ENCODE measurements at regions not wholly inside any gene's neighbourhood (a gene's known extent, or its start where the extent isn't known, plus 50 kb on each side); places are given as distances from the start of the nearest gene placed in this dataset.
"Not testable (repeated sequence)": the region's sequence is repeated elsewhere in the genome, so short reads cannot be mapped to it uniquely, and the experiment has no call there.

- WGBS, 3 donors = 75 to 89% (median 83%) methylated on average over 1 of the region's 1 CpG
- no peak overlapping the region for H3K27ac ChIP-seq (ENCODE audit: low read depth in 1 of 3, low read length in 2 of 3)
- no peaks in the 10 kb centered on the region for H3K9me3 ChIP-seq (ENCODE audit: control insufficient read depth in 2 of 2, insufficient read depth in 1 of 2, low read depth in 1 of 2, low read length in 1 of 2)
- H3K4me1 ChIP-seq (ENCODE audit: control insufficient read depth in 3 of 3, insufficient read depth in 2 of 3, low read depth in 1 of 3, low read length in 2 of 3) = no peaks in the 10 kb centered on the region
- no peak overlapping the region for H3K4me3 ChIP-seq (ENCODE audit: low read depth in 1 of 3, low read length in 3 of 3)
- peaks cover 0 to 2% (median 0%) of the 10 kb centered on the region in 3 donors for H3K27me3 ChIP-seq (ENCODE audit: control insufficient read depth in 3 of 3, insufficient read depth in 3 of 3, low read length in 3 of 3)
- no peaks in the 10 kb centered on the region for H3K36me3 ChIP-seq (ENCODE audit: control insufficient read depth in 3 of 3, insufficient read depth in 2 of 3, low read depth in 1 of 3, low read length in 3 of 3)
- no peak for FAIRE-seq
- no peak for DNase-seq
Measured at GRCh38 chr2:138881126-138881525, 100.9 kb upstream of the NXPH2 start.

- Histone ChIP-seq H3K27me3 (ENCODE audit: control insufficient read depth in 3 of 3, insufficient read depth in 3 of 3, low read length in 3 of 3) (peaks cover 0 to 2% (median 0%) of the 10 kb centered on the region in 3 donors), H3K4me3 (ENCODE audit: low read depth in 1 of 3, low read length in 3 of 3) (no peak overlapping the region), H3K27ac (ENCODE audit: low read depth in 1 of 3, low read length in 2 of 3) (no peak overlapping the region), H3K4me1 (ENCODE audit: control insufficient read depth in 3 of 3, insufficient read depth in 2 of 3, low read depth in 1 of 3, low read length in 2 of 3) (no peaks in the 10 kb centered on the region), H3K36me3 (ENCODE audit: control insufficient read depth in 3 of 3, insufficient read depth in 2 of 3, low read depth in 1 of 3, low read length in 3 of 3) (no peaks in the 10 kb centered on the region), H3K9me3 (ENCODE audit: control insufficient read depth in 2 of 2, insufficient read depth in 1 of 2, low read depth in 1 of 2, low read length in 1 of 2) (no peaks in the 10 kb centered on the region)
- no peak for FAIRE-seq
- DNase-seq = no peak
- 84 to 89% (median 88%) methylated on average over 2 of the region's 2 CpGs for WGBS, 3 donors
Measured at GRCh38 chr2:138879931-138880330, 99.7 kb upstream of the NXPH2 start.

GRCh38 chr2:138877421-138877820 lies 97.2 kb upstream of the NXPH2 start:
- Histone ChIP-seq H3K4me3 (ENCODE audit: low read depth in 1 of 3, low read length in 3 of 3) (no peak overlapping the region), H3K27ac (ENCODE audit: low read depth in 1 of 3, low read length in 2 of 3) (no peak overlapping the region), H3K36me3 (ENCODE audit: control insufficient read depth in 3 of 3, insufficient read depth in 2 of 3, low read depth in 1 of 3, low read length in 3 of 3) (no peaks in the 10 kb centered on the region), H3K4me1 (ENCODE audit: control insufficient read depth in 3 of 3, insufficient read depth in 2 of 3, low read depth in 1 of 3, low read length in 2 of 3) (no peaks in the 10 kb centered on the region), H3K9me3 (ENCODE audit: control insufficient read depth in 2 of 2, insufficient read depth in 1 of 2, low read depth in 1 of 2, low read length in 1 of 2) (no peaks in the 10 kb centered on the region), H3K27me3 (ENCODE audit: control insufficient read depth in 3 of 3, insufficient read depth in 3 of 3, low read length in 3 of 3) (peaks cover 0 to 2% (median 0%) of the 10 kb centered on the region in 3 donors)
- no peak for DNase-seq
- FAIRE-seq = no peak
- 77 to 82% (median 80%) methylated on average over 3 of the region's 3 CpGs for WGBS, 3 donors

- no peaks in the 10 kb centered on the region for H3K27me3 ChIP-seq (ENCODE audit: control insufficient read depth in 3 of 3, insufficient read depth in 3 of 3, low read length in 3 of 3)
- H3K9me3 ChIP-seq (ENCODE audit: control insufficient read depth in 2 of 2, insufficient read depth in 1 of 2, low read depth in 1 of 2, low read length in 1 of 2) = no peaks in the 10 kb centered on the region
- no peak overlapping the region for H3K4me3 ChIP-seq (ENCODE audit: low read depth in 1 of 3, low read length in 3 of 3)
- no peak overlapping the region for H3K27ac ChIP-seq (ENCODE audit: low read depth in 1 of 3, low read length in 2 of 3)
- FAIRE-seq = no peak
- DNase-seq = no peak
- WGBS, 3 donors = 37 to 70% (median 48%) methylated on average over 1 of the region's 1 CpG
- H3K36me3 ChIP-seq (ENCODE audit: control insufficient read depth in 3 of 3, insufficient read depth in 2 of 3, low read depth in 1 of 3, low read length in 3 of 3) = no peaks in the 10 kb centered on the region
- H3K4me1 ChIP-seq (ENCODE audit: control insufficient read depth in 3 of 3, insufficient read depth in 2 of 3, low read depth in 1 of 3, low read length in 2 of 3) = no peaks in the 10 kb centered on the region
Measured at GRCh38 chr2:138874251-138874650, 94.1 kb upstream of the NXPH2 start.

GRCh38 chr2:138872116-138872515 lies 91.9 kb upstream of the NXPH2 start:
- H3K36me3 ChIP-seq (ENCODE audit: control insufficient read depth in 3 of 3, insufficient read depth in 2 of 3, low read depth in 1 of 3, low read length in 3 of 3); DNase-seq; H3K4me1 ChIP-seq (ENCODE audit: control insufficient read depth in 3 of 3, insufficient read depth in 2 of 3, low read depth in 1 of 3, low read length in 2 of 3); FAIRE-seq; H3K9me3 ChIP-seq (ENCODE audit: control insufficient read depth in 2 of 2, insufficient read depth in 1 of 2, low read depth in 1 of 2, low read length in 1 of 2); H3K27ac ChIP-seq (ENCODE audit: low read depth in 1 of 3, low read length in 2 of 3); H3K27me3 ChIP-seq (ENCODE audit: control insufficient read depth in 3 of 3, insufficient read depth in 3 of 3, low read length in 3 of 3); H3K4me3 ChIP-seq (ENCODE audit: low read depth in 1 of 3, low read length in 3 of 3): not testable (repeated sequence)
- WGBS, 3 donors = 90 to 93% methylated on average over 3 to 4 of the region's 10 CpGs; no CpG with 5 or more reads in 1 of the 3 donors

GRCh38 chr2:138871312-138871711 lies 91.1 kb upstream of the NXPH2 start:
- H3K4me1 ChIP-seq (ENCODE audit: control insufficient read depth in 3 of 3, insufficient read depth in 2 of 3, low read depth in 1 of 3, low read length in 2 of 3) = no peaks in the 10 kb centered on the region
- no peak for FAIRE-seq
- no peak overlapping the region for H3K27ac ChIP-seq (ENCODE audit: low read depth in 1 of 3, low read length in 2 of 3)
- WGBS, 3 donors = 91 to 92% (median 91%) methylated on average over 1 of the region's 1 CpG
- no peak for DNase-seq
- no peaks in the 10 kb centered on the region for H3K36me3 ChIP-seq (ENCODE audit: control insufficient read depth in 3 of 3, insufficient read depth in 2 of 3, low read depth in 1 of 3, low read length in 3 of 3)
- H3K4me3 ChIP-seq (ENCODE audit: low read depth in 1 of 3, low read length in 3 of 3) = no peak overlapping the region
- H3K27me3 ChIP-seq (ENCODE audit: control insufficient read depth in 3 of 3, insufficient read depth in 3 of 3, low read length in 3 of 3) = no peaks in the 10 kb centered on the region
- no peaks in the 10 kb centered on the region for H3K9me3 ChIP-seq (ENCODE audit: control insufficient read depth in 2 of 2, insufficient read depth in 1 of 2, low read depth in 1 of 2, low read length in 1 of 2)

GRCh38 chr2:138867341-138867740 lies 87.2 kb upstream of the NXPH2 start:
- Histone ChIP-seq H3K27ac (ENCODE audit: low read depth in 1 of 3, low read length in 2 of 3) (no peak overlapping the region), H3K4me1 (ENCODE audit: control insufficient read depth in 3 of 3, insufficient read depth in 2 of 3, low read depth in 1 of 3, low read length in 2 of 3) (no peaks in the 10 kb centered on the region), H3K9me3 (ENCODE audit: control insufficient read depth in 2 of 2, insufficient read depth in 1 of 2, low read depth in 1 of 2, low read length in 1 of 2) (no peaks in the 10 kb centered on the region), H3K27me3 (ENCODE audit: control insufficient read depth in 3 of 3, insufficient read depth in 3 of 3, low read length in 3 of 3) (no peaks in the 10 kb centered on the region), H3K4me3 (ENCODE audit: low read depth in 1 of 3, low read length in 3 of 3) (no peak overlapping the region), H3K36me3 (ENCODE audit: control insufficient read depth in 3 of 3, insufficient read depth in 2 of 3, low read depth in 1 of 3, low read length in 3 of 3) (no peaks in the 10 kb centered on the region)
- DNase-seq (no peak), FAIRE-seq (no peak)
- WGBS, 3 donors = 68 to 91% (median 70%) methylated on average over 1 of the region's 1 CpG

GRCh38 chr2:138866797-138867196 lies 86.6 kb upstream of the NXPH2 start:
- Histone ChIP-seq H3K27me3 (ENCODE audit: control insufficient read depth in 3 of 3, insufficient read depth in 3 of 3, low read length in 3 of 3) (no peaks in the 10 kb centered on the region), H3K9me3 (ENCODE audit: control insufficient read depth in 2 of 2, insufficient read depth in 1 of 2, low read depth in 1 of 2, low read length in 1 of 2) (no peaks in the 10 kb centered on the region), H3K27ac (ENCODE audit: low read depth in 1 of 3, low read length in 2 of 3) (no peak overlapping the region), H3K4me3 (ENCODE audit: low read depth in 1 of 3, low read length in 3 of 3) (no peak overlapping the region), H3K4me1 (ENCODE audit: control insufficient read depth in 3 of 3, insufficient read depth in 2 of 3, low read depth in 1 of 3, low read length in 2 of 3) (no peaks in the 10 kb centered on the region), H3K36me3 (ENCODE audit: control insufficient read depth in 3 of 3, insufficient read depth in 2 of 3, low read depth in 1 of 3, low read length in 3 of 3) (no peaks in the 10 kb centered on the region)
- DNase-seq (no peak), FAIRE-seq (no peak)

GRCh38 chr2:138853761-138854160 lies 73.6 kb upstream of the NXPH2 start:
- H3K27ac ChIP-seq (ENCODE audit: low read depth in 1 of 3, low read length in 2 of 3) = no peak overlapping the region
- no peaks in the 10 kb centered on the region for H3K36me3 ChIP-seq (ENCODE audit: control insufficient read depth in 3 of 3, insufficient read depth in 2 of 3, low read depth in 1 of 3, low read length in 3 of 3)
- H3K27me3 ChIP-seq (ENCODE audit: control insufficient read depth in 3 of 3, insufficient read depth in 3 of 3, low read length in 3 of 3) = no peaks in the 10 kb centered on the region
- no peaks in the 10 kb centered on the region for H3K9me3 ChIP-seq (ENCODE audit: control insufficient read depth in 2 of 2, insufficient read depth in 1 of 2, low read depth in 1 of 2, low read length in 1 of 2)
- H3K4me3 ChIP-seq (ENCODE audit: low read depth in 1 of 3, low read length in 3 of 3) = no peak overlapping the region
- no peak for DNase-seq
- WGBS, 3 donors = 69 to 77% (median 73%) methylated on average over 3 of the region's 3 CpGs
- FAIRE-seq = no peak
- H3K4me1 ChIP-seq (ENCODE audit: control insufficient read depth in 3 of 3, insufficient read depth in 2 of 3, low read depth in 1 of 3, low read length in 2 of 3) = no peaks in the 10 kb centered on the region

Data from small intestine (tissue), 7 donors.